Thyroid gland (tissue), 4 donors: ENCODE measurements at regions not wholly inside any gene's neighbourhood (a gene's known extent, or its start where the extent isn't known, plus 50 kb on each side); places are given as distances from the start of the nearest gene placed in this dataset.
A peak's percentile ranks its signal among the peaks of the same experiment; 100 is the strongest.

ENCODE experiments used
- POLR2A ChIP-seq, 2 donors: fragments of 450-650 bp; IDR thresholded peaks; one replicate each; pipeline ENCODE4 v1.6.1; 2017; ENCODE audit warnings: antibody characterized with exemption in 2 of 2, mild to moderate bottlenecking in 2 of 2, moderate library complexity in 1 of 2
- TF ChIP-seq, protein P1 (sequence below), 6 experiments: fragments of 200-600 bp in 3 of 6; fragments of 450-650 bp in 3 of 6; sonication (generic) in 3 of 6; IDR thresholded peaks; one replicate each; pipeline ENCODE4 v1.5.1; 2016 to 2019; ENCODE audit warnings: antibody characterized with exemption in 6 of 6, mild to moderate bottlenecking in 2 of 6, inconsistent platforms in 1 of 6, moderate library complexity in 1 of 6

DNA sequence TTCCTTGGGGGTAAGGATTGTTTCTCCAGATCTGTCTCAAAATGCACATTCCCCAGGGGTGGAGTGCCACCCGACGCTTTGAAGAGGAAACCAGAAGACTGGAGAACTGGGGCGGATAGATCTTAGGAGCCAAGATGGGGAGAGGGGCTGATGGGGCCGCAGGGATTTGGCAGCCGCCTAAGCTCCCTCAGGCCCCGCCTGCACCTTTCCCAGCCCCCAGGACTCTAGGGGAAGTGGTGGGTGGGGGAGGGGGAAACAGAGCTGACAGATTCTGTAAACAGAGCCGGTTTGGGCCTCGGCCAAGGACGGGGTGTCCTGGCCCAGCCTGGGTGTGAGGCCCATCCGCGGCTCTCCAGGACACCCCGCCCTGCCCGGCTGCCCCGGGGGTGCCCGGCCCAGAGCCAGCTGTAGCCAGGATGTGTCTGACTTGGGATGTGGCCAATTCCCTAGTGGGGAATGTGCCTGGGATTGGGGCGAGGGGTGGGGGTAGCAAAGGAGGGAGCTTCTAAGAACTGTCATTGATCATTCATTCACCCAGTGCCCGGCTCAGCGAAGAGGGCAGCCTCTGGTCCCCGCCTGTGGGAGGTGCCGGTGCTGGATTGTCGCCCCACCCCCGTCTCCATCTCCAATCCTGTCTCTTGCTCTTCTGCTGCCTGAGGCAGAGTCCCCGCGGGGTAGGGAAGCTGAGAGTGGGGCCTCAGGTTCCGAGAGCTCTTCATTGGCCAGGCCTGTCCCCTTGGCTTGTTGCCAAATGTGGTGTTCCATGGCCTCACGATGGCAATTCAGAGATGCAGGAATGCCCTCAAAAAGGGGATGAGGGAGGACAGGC, 54.8 kb upstream of the CDKN2AIPNL start:
- TF ChIP-seq, protein P1, sequence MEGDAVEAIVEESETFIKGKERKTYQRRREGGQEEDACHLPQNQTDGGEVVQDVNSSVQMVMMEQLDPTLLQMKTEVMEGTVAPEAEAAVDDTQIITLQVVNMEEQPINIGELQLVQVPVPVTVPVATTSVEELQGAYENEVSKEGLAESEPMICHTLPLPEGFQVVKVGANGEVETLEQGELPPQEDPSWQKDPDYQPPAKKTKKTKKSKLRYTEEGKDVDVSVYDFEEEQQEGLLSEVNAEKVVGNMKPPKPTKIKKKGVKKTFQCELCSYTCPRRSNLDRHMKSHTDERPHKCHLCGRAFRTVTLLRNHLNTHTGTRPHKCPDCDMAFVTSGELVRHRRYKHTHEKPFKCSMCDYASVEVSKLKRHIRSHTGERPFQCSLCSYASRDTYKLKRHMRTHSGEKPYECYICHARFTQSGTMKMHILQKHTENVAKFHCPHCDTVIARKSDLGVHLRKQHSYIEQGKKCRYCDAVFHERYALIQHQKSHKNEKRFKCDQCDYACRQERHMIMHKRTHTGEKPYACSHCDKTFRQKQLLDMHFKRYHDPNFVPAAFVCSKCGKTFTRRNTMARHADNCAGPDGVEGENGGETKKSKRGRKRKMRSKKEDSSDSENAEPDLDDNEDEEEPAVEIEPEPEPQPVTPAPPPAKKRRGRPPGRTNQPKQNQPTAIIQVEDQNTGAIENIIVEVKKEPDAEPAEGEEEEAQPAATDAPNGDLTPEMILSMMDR (IDR thresholded peaks at IDR 0.05) = peak in 2 of 6 experiments; percentile 5 to 8
- TF ChIP-seq POLR2A (IDR thresholded peaks at IDR 0.05) = peak in 1 of 2 donors; percentile 47
